Upper lobe of right lung (tissue), 1 donor: ENCODE measurements at regions not wholly inside any gene's neighbourhood (a gene's known extent, or its start where the extent isn't known, plus 50 kb on each side); places are given as distances from the start of the nearest gene placed in this dataset.

Experiments used
- ATAC-seq: fragments of 200-7000 bp; cut with Tn5 transposase; one replicate; pipeline ENCODE4 v1.9.1; 2020; ENCODE audit warnings: mild to moderate bottlenecking, moderate library complexity
- DNase-seq: peaks from one replicate; pipeline ENCODE4 v3.0.0-alpha.2; 2020
- H3K27ac ChIP-seq: fragments of 200-600 bp; one replicate; pipeline ENCODE4 v1.8.0; 2022
- H3K27me3 ChIP-seq: fragments of 200-600 bp; one replicate; pipeline ENCODE4 v1.8.0; 2022; ENCODE audit warnings: mild to moderate bottlenecking
- H3K36me3 ChIP-seq: fragments of 200-600 bp; one replicate; pipeline ENCODE4 v1.8.0; 2022
- H3K4me1 ChIP-seq: fragments of 200-600 bp; one replicate; pipeline ENCODE4 v1.8.0; 2022
- H3K4me3 ChIP-seq: fragments of 200-600 bp; one replicate; pipeline ENCODE4 v1.8.0; 2022; ENCODE audit warnings: mild to moderate bottlenecking
- H3K9me3 ChIP-seq: fragments of 200-600 bp; one replicate; pipeline ENCODE4 v1.8.0; 2022
- CTCF ChIP-seq: fragments of 200-600 bp; IDR thresholded peaks from one replicate; pipeline ENCODE4 v1.8.0; 2022; ENCODE audit warnings: antibody characterized with exemption
- intact Hi-C: fragments of 100-400 bp; cut with DNase I; formaldehyde crosslinking; loops from one replicate; pipeline ENCODE4 v1.11.0; 2022
- donor health status: DM: no; HTN: yes; CAD: no; lungs with severe emphysema.

GRCh38 chr5:159827861-159828260 lies 88.4 kb upstream of the ADRA1B start:
- no peaks in the 10 kb centered on the region for H3K27me3 ChIP-seq
- DNase-seq (no peak), ATAC-seq (no peak)
- H3K4me3 ChIP-seq: no peak overlapping the region
- TF ChIP-seq CTCF: no peak
- no peak overlapping the region for H3K27ac ChIP-seq
- peaks cover 17% of the 10 kb centered on the region for H3K4me1 ChIP-seq
- intact Hi-C loops: no loop called here
- no peaks in the 10 kb centered on the region for H3K9me3 ChIP-seq
- no peaks in the 10 kb centered on the region for H3K36me3 ChIP-seq

- TF ChIP-seq CTCF: no peak
- intact Hi-C loops: no loop called here
Measured at GRCh38 chr5:159832073-159832472, 84.2 kb upstream of the ADRA1B start.

GRCh38 chr5:159833088-159833487 lies 83.2 kb upstream of the ADRA1B start:
- Histone ChIP-seq H3K4me1 (no peaks in the 10 kb centered on the region), H3K36me3 (no peaks in the 10 kb centered on the region), H3K9me3 (no peaks in the 10 kb centered on the region), H3K4me3 (no peak overlapping the region), H3K27ac (no peak overlapping the region), H3K27me3 (no peaks in the 10 kb centered on the region)
- DNase-seq (no peak), ATAC-seq (peak; percentile 36)
- intact Hi-C loops: no loop called here
- TF ChIP-seq CTCF: no peak

More at GRCh38 chr5:159832073-159832472, 84.2 kb upstream of the ADRA1B start:
- H3K9me3 ChIP-seq: no peaks in the 10 kb centered on the region
- DNase-seq (no peak), ATAC-seq (no peak)
- H3K27ac ChIP-seq: no peak overlapping the region
- H3K4me3 ChIP-seq: no peak overlapping the region
- no peaks in the 10 kb centered on the region for H3K27me3 ChIP-seq
- no peaks in the 10 kb centered on the region for H3K36me3 ChIP-seq
- H3K4me1 ChIP-seq: no peaks in the 10 kb centered on the region

GRCh38 chr5:159833846-159834245 lies 82.4 kb upstream of the ADRA1B start:
- DNase-seq (no peak), ATAC-seq (no peak)
- H3K9me3 ChIP-seq: no peaks in the 10 kb centered on the region
- H3K27ac ChIP-seq: no peak overlapping the region
- no peaks in the 10 kb centered on the region for H3K27me3 ChIP-seq
- no peak for TF ChIP-seq CTCF
- intact Hi-C loops: no loop called here
- no peak overlapping the region for H3K4me3 ChIP-seq
- no peaks in the 10 kb centered on the region for H3K4me1 ChIP-seq
- no peaks in the 10 kb centered on the region for H3K36me3 ChIP-seq

- TF ChIP-seq CTCF: no peak
- DNase-seq: no peak
- no peak overlapping the region for H3K4me3 ChIP-seq
- H3K4me1 ChIP-seq: no peaks in the 10 kb centered on the region
- H3K36me3 ChIP-seq: no peaks in the 10 kb centered on the region
- H3K27ac ChIP-seq: no peak overlapping the region
- no peaks in the 10 kb centered on the region for H3K27me3 ChIP-seq
- no peaks in the 10 kb centered on the region for H3K9me3 ChIP-seq
- ATAC-seq: no peak
- intact Hi-C loops: no loop called here
Measured at GRCh38 chr5:159835548-159835947, 80.7 kb upstream of the ADRA1B start.

GRCh38 chr5:159836691-159837090 lies 79.6 kb upstream of the ADRA1B start:
- no peak for DNase-seq
- TF ChIP-seq CTCF: no peak
- Histone ChIP-seq H3K36me3 (no peaks in the 10 kb centered on the region), H3K4me3 (no peak overlapping the region), H3K27me3 (no peaks in the 10 kb centered on the region), H3K9me3 (no peaks in the 10 kb centered on the region), H3K4me1 (no peaks in the 10 kb centered on the region), H3K27ac (no peak overlapping the region)
- ATAC-seq: no peak
- intact Hi-C loops: no loop called here
